Esophagus (tissue), 2 donors: ENCODE measurements at regions not wholly inside any gene's neighbourhood (a gene's known extent, or its start where the extent isn't known, plus 50 kb on each side); places are given as distances from the start of the nearest gene placed in this dataset.

Source experiments
- H3K27ac ChIP-seq, 2 donors: one replicate each; pipeline ENCODE4 v1.5.1; 2013; ENCODE audit warnings: low read depth in 2 of 2, mild to moderate bottlenecking in 2 of 2, inconsistent platforms in 1 of 2, low read length in 1 of 2, moderate library complexity in 1 of 2
- H3K27me3 ChIP-seq, 2 donors: one replicate each; pipeline ENCODE4 v1.6.1; 2013; ENCODE audit warnings: low read length in 2 of 2, control low read depth in 1 of 2, mild to moderate bottlenecking in 1 of 2; ENCODE audit not compliant: insufficient read depth in 2 of 2, control insufficient read depth in 1 of 2
- H3K36me3 ChIP-seq, 2 donors: one replicate each; pipeline ENCODE4 v1.6.1; 2013; ENCODE audit warnings: low read length in 1 of 2; ENCODE audit not compliant: control insufficient read depth in 2 of 2, insufficient read depth in 2 of 2
- H3K4me1 ChIP-seq, 2 donors: one replicate each; pipeline ENCODE4 v1.6.1; 2013; ENCODE audit warnings: low read length in 1 of 2; ENCODE audit not compliant: control insufficient read depth in 2 of 2, insufficient read depth in 2 of 2
- H3K4me3 ChIP-seq, 2 donors: one replicate each; pipeline ENCODE4 v1.5.1; 2013; ENCODE audit warnings: low read length in 2 of 2, mild to moderate bottlenecking in 2 of 2, low read depth in 1 of 2, moderate library complexity in 1 of 2
- H3K9me3 ChIP-seq, 2 donors: one replicate each; pipeline ENCODE4 v1.6.1; 2013; ENCODE audit warnings: mild to moderate bottlenecking in 2 of 2, low read depth in 1 of 2, low read length in 1 of 2, moderate library complexity in 1 of 2; ENCODE audit not compliant: control insufficient read depth in 2 of 2, insufficient read depth in 1 of 2
- WGBS, 2 donors: extraction: QIAGEN DNeasy Blood & Tissue Kit; methylation state at CpG; one replicate each; pipeline ENCODE4 v1.1.7; 2013; 5-methylcytosine and 5-hydroxymethylcytosine counted together
- donor health status: healthy with polysubstance abuse.
- donor health status: Bipolar disorder and iron deficiency.

GRCh38 chr3:152516216-152516615, 247.5 kb downstream of the MBNL1 start:
- H3K27ac ChIP-seq, result no peak overlapping the region
- H3K36me3 ChIP-seq, result no peaks in the 10 kb centered on the region
- no peaks in the 10 kb centered on the region for H3K4me1 ChIP-seq
- 87 to 89% methylated on average over 3 of the region's 3 CpGs for WGBS, 2 donors
- no peak overlapping the region for H3K4me3 ChIP-seq
- no peaks in the 10 kb centered on the region for H3K27me3 ChIP-seq
- H3K9me3 ChIP-seq, result no peaks in the 10 kb centered on the region

GRCh38 chr3:152517502-152517901, 248.8 kb downstream of the MBNL1 start:
- Histone ChIP-seq H3K36me3 (no peaks in the 10 kb centered on the region), H3K4me3 (no peak overlapping the region), H3K9me3 (no peaks in the 10 kb centered on the region), H3K4me1 (no peaks in the 10 kb centered on the region), H3K27me3 (no peaks in the 10 kb centered on the region), H3K27ac (no peak overlapping the region)
- WGBS, 2 donors, result 65 to 81% methylated on average over 2 of the region's 2 CpGs

GRCh38 chr3:152518346-152518745, 249.6 kb downstream of the MBNL1 start:
- Histone ChIP-seq H3K27ac (no peak overlapping the region), H3K36me3 (no peaks in the 10 kb centered on the region), H3K27me3 (no peaks in the 10 kb centered on the region), H3K4me1 (no peaks in the 10 kb centered on the region), H3K4me3 (no peak overlapping the region), H3K9me3 (no peaks in the 10 kb centered on the region)
- WGBS, 2 donors, result 92 to 94% methylated on average over 2 of the region's 2 CpGs

- Histone ChIP-seq H3K27ac (no peak overlapping the region), H3K36me3 (no peaks in the 10 kb centered on the region), H3K4me3 (no peak overlapping the region), H3K4me1 (no peaks in the 10 kb centered on the region), H3K9me3 (no peaks in the 10 kb centered on the region), H3K27me3 (no peaks in the 10 kb centered on the region)
Measured at GRCh38 chr3:152519376-152519775, 250.6 kb downstream of the MBNL1 start.

- H3K9me3 ChIP-seq, result no peaks in the 10 kb centered on the region
- no peak overlapping the region for H3K4me3 ChIP-seq
- no peaks in the 10 kb centered on the region for H3K36me3 ChIP-seq
- WGBS, 2 donors, result 96 to 100% methylated on average over 1 of the region's 1 CpG
- H3K4me1 ChIP-seq, result no peaks in the 10 kb centered on the region
- H3K27me3 ChIP-seq, result no peaks in the 10 kb centered on the region
- no peak overlapping the region for H3K27ac ChIP-seq
Measured at GRCh38 chr3:152522036-152522435, 253.3 kb downstream of the MBNL1 start.

- WGBS, 2 donors, result 72 to 78% methylated on average over 3 of the region's 3 CpGs
- Histone ChIP-seq H3K27me3 (no peaks in the 10 kb centered on the region), H3K4me1 (no peaks in the 10 kb centered on the region), H3K4me3 (no peak overlapping the region), H3K36me3 (no peaks in the 10 kb centered on the region), H3K27ac (no peak overlapping the region), H3K9me3 (no peaks in the 10 kb centered on the region)
Measured at GRCh38 chr3:152524198-152525140, 255.7 kb downstream of the MBNL1 start.

- Histone ChIP-seq H3K4me1 (no peaks in the 10 kb centered on the region), H3K9me3 (no peaks in the 10 kb centered on the region), H3K36me3 (no peaks in the 10 kb centered on the region), H3K27me3 (no peaks in the 10 kb centered on the region), H3K4me3 (no peak overlapping the region), H3K27ac (no peak overlapping the region)
Measured at GRCh38 chr3:152531717-152532116, 263.0 kb downstream of the MBNL1 start.

GRCh38 chr3:152538518-152538917, 269.8 kb downstream of the MBNL1 start:
- Histone ChIP-seq H3K4me1 (no peaks in the 10 kb centered on the region), H3K27ac (no peak overlapping the region), H3K4me3 (no peak overlapping the region), H3K27me3 (no peaks in the 10 kb centered on the region), H3K9me3 (peaks cover 2 to 5% of the 10 kb centered on the region in 2 donors), H3K36me3 (no peaks in the 10 kb centered on the region)
- 93 to 100% methylated on average over 1 of the region's 1 CpG for WGBS, 2 donors

- 92 to 98% methylated on average over 2 of the region's 2 CpGs for WGBS, 2 donors
- Histone ChIP-seq H3K4me1 (no peaks in the 10 kb centered on the region), H3K27me3 (no peaks in the 10 kb centered on the region), H3K9me3 (peaks cover 2 to 5% of the 10 kb centered on the region in 2 donors), H3K36me3 (no peaks in the 10 kb centered on the region), H3K27ac (no peak overlapping the region), H3K4me3 (no peak overlapping the region)
Measured at GRCh38 chr3:152539191-152539764, 270.5 kb downstream of the MBNL1 start.

GRCh38 chr3:152540120-152540519, 271.4 kb downstream of the MBNL1 start:
- Histone ChIP-seq H3K27me3 (no peaks in the 10 kb centered on the region), H3K27ac (no peak overlapping the region), H3K36me3 (no peaks in the 10 kb centered on the region), H3K9me3 (peaks cover 2 to 5% of the 10 kb centered on the region in 2 donors), H3K4me3 (no peak overlapping the region), H3K4me1 (no peaks in the 10 kb centered on the region)
